Left ventricle myocardium inferior (tissue), 1 donor: ENCODE measurements at regions not wholly inside any gene's neighbourhood (a gene's known extent, or its start where the extent isn't known, plus 50 kb on each side); places are given as distances from the start of the nearest gene placed in this dataset.

ENCODE experiments used
- DNase-seq: peaks from one replicate; pipeline ENCODE4 v3.0.0-alpha.2; 2020
- H3K27ac ChIP-seq: fragments of 200-600 bp; replicated peaks from 2 replicates; pipeline ENCODE4 v1.8.0; 2021
- H3K27me3 ChIP-seq: fragments of 200-600 bp; 2 replicates; pipeline ENCODE4 v1.8.0; 2021; ENCODE audit warnings: low read depth
- H3K36me3 ChIP-seq: fragments of 200-600 bp; 2 replicates; pipeline ENCODE4 v1.8.0; 2021
- H3K4me1 ChIP-seq: fragments of 200-600 bp; 2 replicates; pipeline ENCODE4 v1.8.0; 2021
- H3K4me3 ChIP-seq: fragments of 200-600 bp; 2 replicates; pipeline ENCODE4 v1.8.0; 2021; ENCODE audit warnings: mild to moderate bottlenecking, moderate library complexity
- H3K9me3 ChIP-seq: fragments of 200-600 bp; replicated peaks from 2 replicates; pipeline ENCODE4 v1.8.0; 2021
- intact Hi-C: fragments of 100-400 bp; cut with micrococcal nuclease; formaldehyde crosslinking; loops from one replicate; pipeline ENCODE4 v1.11.0; 2022
- TF ChIP-seq, protein P1 (sequence below): fragments of 200-600 bp; IDR thresholded peaks from 2 replicates; pipeline ENCODE4 v1.8.0; 2021; ENCODE audit warnings: antibody characterized with exemption, mild to moderate bottlenecking, borderline replicate concordance
- donor health status: DM: no; HTN: yes; CAD: no; lungs with severe emphysema.

DNA sequence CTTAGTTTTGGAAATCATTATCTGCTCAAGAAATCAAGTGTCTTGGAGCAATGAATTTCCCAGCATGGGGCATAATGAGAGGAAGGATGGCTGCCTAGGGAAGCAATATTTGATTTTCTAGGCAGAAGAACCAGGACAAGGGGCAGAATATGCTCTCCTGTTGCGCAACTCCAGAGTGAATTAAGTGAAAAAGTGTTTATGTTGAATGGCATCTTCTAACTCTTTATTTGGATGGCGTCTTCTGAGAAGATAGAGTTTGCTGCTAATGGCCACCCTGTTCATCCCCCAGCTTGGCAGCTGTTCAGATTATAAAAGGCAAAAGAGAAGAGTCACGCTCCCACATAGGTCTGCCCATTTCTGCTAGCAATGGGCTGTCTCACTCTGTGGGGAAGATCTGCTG lies 1278.1 kb downstream of the AACS start:
- TF ChIP-seq, protein P1, sequence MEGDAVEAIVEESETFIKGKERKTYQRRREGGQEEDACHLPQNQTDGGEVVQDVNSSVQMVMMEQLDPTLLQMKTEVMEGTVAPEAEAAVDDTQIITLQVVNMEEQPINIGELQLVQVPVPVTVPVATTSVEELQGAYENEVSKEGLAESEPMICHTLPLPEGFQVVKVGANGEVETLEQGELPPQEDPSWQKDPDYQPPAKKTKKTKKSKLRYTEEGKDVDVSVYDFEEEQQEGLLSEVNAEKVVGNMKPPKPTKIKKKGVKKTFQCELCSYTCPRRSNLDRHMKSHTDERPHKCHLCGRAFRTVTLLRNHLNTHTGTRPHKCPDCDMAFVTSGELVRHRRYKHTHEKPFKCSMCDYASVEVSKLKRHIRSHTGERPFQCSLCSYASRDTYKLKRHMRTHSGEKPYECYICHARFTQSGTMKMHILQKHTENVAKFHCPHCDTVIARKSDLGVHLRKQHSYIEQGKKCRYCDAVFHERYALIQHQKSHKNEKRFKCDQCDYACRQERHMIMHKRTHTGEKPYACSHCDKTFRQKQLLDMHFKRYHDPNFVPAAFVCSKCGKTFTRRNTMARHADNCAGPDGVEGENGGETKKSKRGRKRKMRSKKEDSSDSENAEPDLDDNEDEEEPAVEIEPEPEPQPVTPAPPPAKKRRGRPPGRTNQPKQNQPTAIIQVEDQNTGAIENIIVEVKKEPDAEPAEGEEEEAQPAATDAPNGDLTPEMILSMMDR = no peak
- H3K36me3 ChIP-seq = no peaks in the 10 kb centered on the region
- intact Hi-C loops = no loop called here
- DNase-seq = no peak
- peaks cover 8% of the 10 kb centered on the region for H3K27me3 ChIP-seq
- H3K4me1 ChIP-seq = no peaks in the 10 kb centered on the region
- no peaks in the 10 kb centered on the region for H3K9me3 ChIP-seq
- no peak overlapping the region for H3K27ac ChIP-seq
- H3K4me3 ChIP-seq = no peak overlapping the region

GRCh38 chr12:126346087-126346486 lies 1280.9 kb downstream of the AACS start:
- TF ChIP-seq, protein P1 = no peak
- Histone ChIP-seq H3K9me3 (peaks cover 7% of the 10 kb centered on the region), H3K36me3 (no peaks in the 10 kb centered on the region), H3K27me3 (peaks cover 4% of the 10 kb centered on the region), H3K27ac (no peak overlapping the region), H3K4me1 (no peaks in the 10 kb centered on the region), H3K4me3 (no peak overlapping the region)
- intact Hi-C loops = no loop called here
- no peak for DNase-seq

DNA sequence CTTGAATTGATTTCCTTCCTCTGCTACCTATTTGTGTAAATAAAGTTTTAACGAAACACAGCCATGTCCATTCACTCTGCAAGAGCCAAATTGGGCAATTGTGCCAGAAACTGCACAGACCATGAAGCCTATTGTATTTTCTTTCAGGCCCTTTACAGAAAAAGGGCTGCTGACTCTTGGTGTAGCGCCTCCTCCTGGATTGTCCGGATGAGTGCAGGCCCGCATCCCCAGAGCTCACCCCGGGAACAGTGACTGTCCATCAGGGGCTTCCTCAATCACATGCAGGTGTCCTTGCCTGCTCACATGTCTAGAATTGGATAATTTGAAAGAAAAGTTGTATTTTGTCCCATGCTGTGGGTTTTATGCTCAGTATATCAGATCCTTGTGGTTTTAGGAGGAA lies 1282.2 kb downstream of the AACS start:
- no peak overlapping the region for H3K4me3 ChIP-seq
- no peaks in the 10 kb centered on the region for H3K4me1 ChIP-seq
- H3K27me3 ChIP-seq = peaks cover 4% of the 10 kb centered on the region
- H3K9me3 ChIP-seq = peaks cover 7% of the 10 kb centered on the region
- DNase-seq = no peak
- intact Hi-C loops = no loop called here
- no peaks in the 10 kb centered on the region for H3K36me3 ChIP-seq
- TF ChIP-seq, protein P1 = no peak
- no peak overlapping the region for H3K27ac ChIP-seq

- Histone ChIP-seq H3K9me3 (peaks cover 7% of the 10 kb centered on the region), H3K4me3 (no peak overlapping the region), H3K4me1 (no peaks in the 10 kb centered on the region), H3K36me3 (no peaks in the 10 kb centered on the region), H3K27me3 (no peaks in the 10 kb centered on the region), H3K27ac (no peak overlapping the region)
- intact Hi-C loops = no loop called here
- TF ChIP-seq, protein P1 = no peak
- no peak for DNase-seq
Observed at GRCh38 chr12:126349383-126349782, 1284.1 kb downstream of the AACS start.

- TF ChIP-seq, protein P1 = no peak
- intact Hi-C loops = no loop called here
- no peak overlapping the region for H3K4me3 ChIP-seq
Observed at GRCh38 chr12:126353604-126354003, 1288.4 kb downstream of the AACS start.

GRCh38 chr12:126354633-126355032 lies 1289.4 kb downstream of the AACS start:
- intact Hi-C loops = no loop called here
- Histone ChIP-seq H3K9me3 (peaks cover 16% of the 10 kb centered on the region), H3K4me1 (no peaks in the 10 kb centered on the region), H3K36me3 (no peaks in the 10 kb centered on the region), H3K27ac (no peak overlapping the region), H3K4me3 (no peak overlapping the region), H3K27me3 (no peaks in the 10 kb centered on the region)
- TF ChIP-seq, protein P1 = no peak
- DNase-seq = no peak

More at GRCh38 chr12:126353604-126354003, 1288.4 kb downstream of the AACS start:
- Histone ChIP-seq H3K4me1 (no peaks in the 10 kb centered on the region), H3K27ac (no peak overlapping the region), H3K27me3 (no peaks in the 10 kb centered on the region), H3K9me3 (peaks cover 16% of the 10 kb centered on the region), H3K36me3 (no peaks in the 10 kb centered on the region)
- no peak for DNase-seq
